ENCODE measurements at regions not wholly inside any gene's neighbourhood (a gene's known extent, or its start where the extent isn't known, plus 50 kb on each side); places are given as distances from the start of the nearest gene placed in this dataset.
"Not testable (repeated sequence)": the region's sequence is repeated elsewhere in the genome, so short reads cannot be mapped to it uniquely, and the experiment has no call there.

DNA sequence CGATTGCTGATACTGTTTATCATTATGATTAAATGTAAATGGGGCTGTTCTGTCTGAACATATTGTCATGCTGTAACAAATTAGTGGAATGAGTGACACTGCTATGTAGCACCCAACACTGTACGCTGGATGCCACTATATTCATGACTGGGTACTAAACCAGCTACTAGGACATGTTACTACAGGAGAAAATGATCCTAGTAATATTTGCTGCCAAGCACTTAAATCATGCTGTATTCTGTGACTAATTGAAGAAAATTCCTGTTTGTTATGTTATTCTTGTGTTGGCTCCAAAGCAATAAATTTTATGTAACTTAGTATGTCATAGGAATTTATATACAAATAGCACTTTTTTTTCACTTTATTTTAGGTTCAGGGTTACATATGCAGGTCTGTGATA is 804.2 kb downstream of the CENPC start:
- H3K27me3 ChIP-seq (ENCODE audit: control insufficient read depth, low read length) = no peaks in the 10 kb centered on the region
- no peak overlapping the region for H3K4me3 ChIP-seq (ENCODE audit: low read length)
- no peaks in the 10 kb centered on the region for H3K9me2 ChIP-seq (replicated peaks; ENCODE audit: control insufficient read depth, low read length)
- H3K79me2 ChIP-seq (ENCODE audit: control insufficient read depth, low read length) = no peaks in the 10 kb centered on the region
- H3K36me3 ChIP-seq (ENCODE audit: control insufficient read depth, low read length) = no peaks in the 10 kb centered on the region
- TF ChIP-seq, protein P1, sequence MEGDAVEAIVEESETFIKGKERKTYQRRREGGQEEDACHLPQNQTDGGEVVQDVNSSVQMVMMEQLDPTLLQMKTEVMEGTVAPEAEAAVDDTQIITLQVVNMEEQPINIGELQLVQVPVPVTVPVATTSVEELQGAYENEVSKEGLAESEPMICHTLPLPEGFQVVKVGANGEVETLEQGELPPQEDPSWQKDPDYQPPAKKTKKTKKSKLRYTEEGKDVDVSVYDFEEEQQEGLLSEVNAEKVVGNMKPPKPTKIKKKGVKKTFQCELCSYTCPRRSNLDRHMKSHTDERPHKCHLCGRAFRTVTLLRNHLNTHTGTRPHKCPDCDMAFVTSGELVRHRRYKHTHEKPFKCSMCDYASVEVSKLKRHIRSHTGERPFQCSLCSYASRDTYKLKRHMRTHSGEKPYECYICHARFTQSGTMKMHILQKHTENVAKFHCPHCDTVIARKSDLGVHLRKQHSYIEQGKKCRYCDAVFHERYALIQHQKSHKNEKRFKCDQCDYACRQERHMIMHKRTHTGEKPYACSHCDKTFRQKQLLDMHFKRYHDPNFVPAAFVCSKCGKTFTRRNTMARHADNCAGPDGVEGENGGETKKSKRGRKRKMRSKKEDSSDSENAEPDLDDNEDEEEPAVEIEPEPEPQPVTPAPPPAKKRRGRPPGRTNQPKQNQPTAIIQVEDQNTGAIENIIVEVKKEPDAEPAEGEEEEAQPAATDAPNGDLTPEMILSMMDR (IDR thresholded peaks at IDR 0.05; ENCODE audit: low read depth, low read length, poor library complexity, severe bottlenecking) = no peak
- no peak for TF ChIP-seq EZH2phosphoT487 (IDR thresholded peaks at IDR 0.05; ENCODE audit: borderline replicate concordance, low read length)
- no peak overlapping the region for H3K27ac ChIP-seq (ENCODE audit: low read depth, low read length)
- no peaks in the 10 kb centered on the region for H3K9me3 ChIP-seq (ENCODE audit: control insufficient read depth, insufficient read depth, low read length)
- H3K4me2 ChIP-seq (ENCODE audit: low read length) = no peak overlapping the region
- H3K4me1 ChIP-seq (ENCODE audit: control insufficient read depth, low read length) = no peaks in the 10 kb centered on the region
- H3F3A ChIP-seq (ENCODE audit: control insufficient read depth, insufficient read depth) = no peaks in the 10 kb centered on the region
- no peaks in the 10 kb centered on the region for H4K20me1 ChIP-seq (ENCODE audit: control insufficient read depth, insufficient read depth, low read depth, low read length)

DNA sequence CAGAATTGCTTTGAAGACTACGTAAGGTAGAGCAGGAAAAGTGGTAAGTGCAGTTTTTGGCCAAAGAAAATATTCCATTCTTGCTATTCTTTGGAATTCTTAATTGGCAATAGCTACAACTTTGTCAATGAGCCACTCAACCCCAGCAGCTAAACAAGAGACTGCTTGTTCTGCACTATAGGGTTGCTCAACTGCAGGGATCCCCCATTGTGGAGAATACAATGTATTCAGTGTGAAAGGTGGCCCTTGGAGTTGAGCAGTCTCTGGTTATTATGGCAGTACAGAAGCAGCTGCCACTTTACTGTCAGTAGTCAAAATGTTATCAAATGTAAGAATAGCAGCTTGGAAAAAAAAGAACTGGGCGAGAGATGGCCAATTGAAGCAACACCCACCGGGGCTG is 808.7 kb downstream of the CENPC start:
- H3K27ac ChIP-seq (ENCODE audit: low read depth, low read length) = no peak overlapping the region
- no peak overlapping the region for H3K4me3 ChIP-seq (ENCODE audit: low read length)
- no peaks in the 10 kb centered on the region for H3K79me2 ChIP-seq (ENCODE audit: control insufficient read depth, low read length)
- no peaks in the 10 kb centered on the region for H3F3A ChIP-seq (ENCODE audit: control insufficient read depth, insufficient read depth)
- no peaks in the 10 kb centered on the region for H3K27me3 ChIP-seq (ENCODE audit: control insufficient read depth, low read length)
- H3K4me1 ChIP-seq (ENCODE audit: control insufficient read depth, low read length) = no peaks in the 10 kb centered on the region
- no peaks in the 10 kb centered on the region for H3K36me3 ChIP-seq (ENCODE audit: control insufficient read depth, low read length)
- H4K20me1 ChIP-seq (ENCODE audit: control insufficient read depth, insufficient read depth, low read depth, low read length) = no peaks in the 10 kb centered on the region
- H3K4me2 ChIP-seq (ENCODE audit: low read length) = no peak overlapping the region
- no peaks in the 10 kb centered on the region for H3K9me3 ChIP-seq (ENCODE audit: control insufficient read depth, insufficient read depth, low read length)
- H3K9me2 ChIP-seq (replicated peaks; ENCODE audit: control insufficient read depth, low read length) = no peaks in the 10 kb centered on the region
- no peak for TF ChIP-seq EZH2phosphoT487 (IDR thresholded peaks at IDR 0.05; ENCODE audit: borderline replicate concordance, low read length)
- TF ChIP-seq, protein P1 (IDR thresholded peaks at IDR 0.05; ENCODE audit: low read depth, low read length, poor library complexity, severe bottlenecking) = no peak

DNA sequence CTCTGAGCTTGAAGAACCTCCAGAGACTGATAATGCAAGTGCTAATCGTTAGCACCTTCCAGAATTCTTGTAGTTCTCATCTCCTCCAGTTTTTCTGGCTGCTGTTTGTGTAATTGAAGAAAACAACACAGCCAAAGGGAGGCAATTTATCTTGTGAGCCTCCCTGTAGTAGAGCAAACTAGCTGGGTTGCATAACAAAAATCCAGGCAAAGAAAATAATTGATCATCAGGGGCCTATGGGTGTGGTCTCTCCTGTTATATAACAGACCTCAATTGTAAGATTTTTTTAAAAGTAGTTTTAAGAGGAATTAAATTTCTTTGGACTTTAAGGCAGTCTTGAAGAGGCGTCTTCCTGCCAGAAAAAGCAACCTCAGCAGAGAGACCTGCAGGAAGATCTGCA is 817.0 kb downstream of the CENPC start:
- no peaks in the 10 kb centered on the region for H3K4me1 ChIP-seq (ENCODE audit: control insufficient read depth, low read length)
- H3K79me2 ChIP-seq (ENCODE audit: control insufficient read depth, low read length) = no peaks in the 10 kb centered on the region
- H3F3A ChIP-seq (ENCODE audit: control insufficient read depth, insufficient read depth) = no peaks in the 10 kb centered on the region
- no peaks in the 10 kb centered on the region for H3K36me3 ChIP-seq (ENCODE audit: control insufficient read depth, low read length)
- H3K4me2 ChIP-seq (ENCODE audit: low read length) = no peak overlapping the region
- no peak for TF ChIP-seq EZH2phosphoT487 (IDR thresholded peaks at IDR 0.05; ENCODE audit: borderline replicate concordance, low read length)
- TF ChIP-seq, protein P1 (IDR thresholded peaks at IDR 0.05; ENCODE audit: low read depth, low read length, poor library complexity, severe bottlenecking) = no peak
- H3K27me3 ChIP-seq (ENCODE audit: control insufficient read depth, low read length) = no peaks in the 10 kb centered on the region
- H3K9me3 ChIP-seq (ENCODE audit: control insufficient read depth, insufficient read depth, low read length) = no peaks in the 10 kb centered on the region
- H4K20me1 ChIP-seq (ENCODE audit: control insufficient read depth, insufficient read depth, low read depth, low read length) = no peaks in the 10 kb centered on the region
- H3K9me2 ChIP-seq (replicated peaks; ENCODE audit: control insufficient read depth, low read length) = no peaks in the 10 kb centered on the region; the same call in 1 of the 2 replicates
- H3K4me3 ChIP-seq (ENCODE audit: low read length) = no peak overlapping the region
- no peak overlapping the region for H3K27ac ChIP-seq (ENCODE audit: low read depth, low read length)

DNA sequence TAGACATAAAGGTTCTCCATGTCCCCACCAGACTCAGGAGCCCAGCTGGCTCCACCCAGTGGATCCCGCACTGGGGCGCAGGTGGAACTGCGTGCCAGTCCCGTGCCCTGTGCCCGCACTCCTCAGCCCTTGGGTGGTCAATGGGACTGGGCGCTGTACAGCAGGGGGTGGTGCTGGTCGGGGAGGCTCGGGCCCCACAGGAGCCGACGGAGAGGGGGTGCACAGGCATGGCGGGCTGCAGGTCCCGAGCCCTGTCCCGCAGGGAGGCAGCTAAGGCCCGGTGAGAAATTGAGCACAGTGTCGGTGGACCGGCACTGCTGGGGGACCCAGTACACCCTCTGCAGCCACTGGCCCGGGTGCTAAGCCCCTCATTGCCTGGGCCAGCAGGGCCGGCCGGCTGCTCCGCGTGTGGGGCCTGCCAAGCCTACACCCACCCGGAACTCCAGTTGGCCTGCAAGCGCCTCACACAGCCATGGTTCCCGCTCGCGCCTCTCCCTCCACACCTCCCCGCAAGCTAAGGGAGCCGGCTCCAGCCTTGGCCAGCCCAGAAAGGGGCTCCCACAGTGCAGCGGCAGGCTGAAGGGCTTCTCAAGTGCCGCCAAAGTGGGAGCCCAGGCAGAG is 832.9 kb downstream of the CENPC start:
- not testable (repeated sequence) for H3K4me1 ChIP-seq (ENCODE audit: control insufficient read depth, low read length); H3F3A ChIP-seq (ENCODE audit: control insufficient read depth, insufficient read depth); H3K27me3 ChIP-seq (ENCODE audit: control insufficient read depth, low read length)

More for the DNA sequence above, 832.9 kb downstream of the CENPC start:
- not testable (repeated sequence) for H3K27ac ChIP-seq (ENCODE audit: low read depth, low read length); H3K36me3 ChIP-seq (ENCODE audit: control insufficient read depth, low read length); H3K9me2 ChIP-seq (replicated peaks; ENCODE audit: control insufficient read depth, low read length); H3K79me2 ChIP-seq (ENCODE audit: control insufficient read depth, low read length); H3K9me3 ChIP-seq (ENCODE audit: control insufficient read depth, insufficient read depth, low read length); H3K4me2 ChIP-seq (ENCODE audit: low read length); H3K4me3 ChIP-seq (ENCODE audit: low read length); H4K20me1 ChIP-seq (ENCODE audit: control insufficient read depth, insufficient read depth, low read depth, low read length)
